Liver (tissue), 8 donors: ENCODE measurements at regions not wholly inside any gene's neighbourhood (a gene's known extent, or its start where the extent isn't known, plus 50 kb on each side); places are given as distances from the start of the nearest gene placed in this dataset.

Experiments used
- DNase-seq: peaks from one replicate; pipeline ENCODE4 v3.0.0-alpha.2; 2017; ENCODE audit warnings: low spot score
- H3K27ac ChIP-seq, 2 donors: one replicate each; pipeline ENCODE4 v1.7.0; 2013; ENCODE audit warnings: inconsistent platforms in 2 of 2, low read length in 2 of 2, control low read depth in 1 of 2, low read depth in 1 of 2, mild to moderate bottlenecking in 1 of 2
- H3K27me3 ChIP-seq, 4 donors: one replicate each; pipeline versions ENCODE4 v1.6.1 to v1.7.0; 2013; ENCODE audit warnings: low read length in 3 of 4, inconsistent platforms in 1 of 4, mild to moderate bottlenecking in 1 of 4, moderate library complexity in 1 of 4; ENCODE audit not compliant: control insufficient read depth in 4 of 4, insufficient read depth in 4 of 4
- H3K36me3 ChIP-seq, 4 donors: one replicate each; pipeline versions ENCODE4 v1.6.1 to v1.7.0; 2013; ENCODE audit warnings: low read length in 3 of 4, mild to moderate bottlenecking in 3 of 4, low read depth in 1 of 4, moderate library complexity in 1 of 4; ENCODE audit not compliant: control insufficient read depth in 4 of 4, insufficient read depth in 3 of 4
- H3K4me1 ChIP-seq, 4 donors: one replicate each; pipeline versions ENCODE4 v1.6.1 to v1.7.0; 2013; ENCODE audit warnings: low read length in 3 of 4, mild to moderate bottlenecking in 3 of 4, moderate library complexity in 1 of 4; ENCODE audit not compliant: control insufficient read depth in 4 of 4, insufficient read depth in 4 of 4
- H3K4me3 ChIP-seq, 3 donors: one replicate each; pipeline versions ENCODE4 v1.6.1 to v1.7.0; 2013; ENCODE audit warnings: low read length in 3 of 3, control low read depth in 1 of 3, low read depth in 1 of 3, mild to moderate bottlenecking in 1 of 3
- H3K9ac ChIP-seq, 2 donors: one replicate each; pipeline ENCODE4 v1.7.0; 2013; ENCODE audit warnings: low read length in 2 of 2, mild to moderate bottlenecking in 2 of 2, moderate library complexity in 2 of 2, control low read depth in 1 of 2, low read depth in 1 of 2
- H3K9me3 ChIP-seq, 4 donors: one replicate each; pipeline versions ENCODE4 v1.6.1 to v1.7.0; 2013; ENCODE audit warnings: low read length in 3 of 4; ENCODE audit not compliant: control insufficient read depth in 4 of 4
- ATF3 ChIP-seq: IDR thresholded peaks from 2 replicates; pipeline ENCODE4 v1.6.1; 2016; ENCODE audit warnings: antibody characterized with exemption
- CTCF ChIP-seq: fragments of 150-350 bp; IDR thresholded peaks from 2 replicates; pipeline ENCODE4 v1.5.1; 2017; ENCODE audit warnings: improper control_type of control experiment, low read depth, low read length; ENCODE audit not compliant: missing input control
- EGR1 ChIP-seq, 2 donors: IDR thresholded peaks; 2 replicates each; pipeline ENCODE4 v1.6.1; 2016 to 2018; ENCODE audit warnings: antibody characterized with exemption in 2 of 2, low read depth in 2 of 2
- FOXA1 ChIP-seq: IDR thresholded peaks from 2 replicates; pipeline ENCODE4 v1.6.1; 2016; ENCODE audit warnings: antibody characterized with exemption
- FOXA2 ChIP-seq: IDR thresholded peaks from 2 replicates; pipeline ENCODE4 v1.6.1; 2016; ENCODE audit warnings: antibody characterized with exemption
- GABPA ChIP-seq, 2 donors: IDR thresholded peaks in 1 of 2; conservative IDR thresholded peaks in 1 of 2; 2 replicates each; pipeline ENCODE4 v1.6.1; 2016; ENCODE audit warnings: antibody characterized with exemption in 2 of 2, mild to moderate bottlenecking in 1 of 2, moderate library complexity in 1 of 2
- HNF4A ChIP-seq, 2 donors: conservative IDR thresholded peaks; 2 replicates each; pipeline ENCODE4 v1.6.1; 2016; ENCODE audit warnings: antibody characterized with exemption in 2 of 2, mild to moderate bottlenecking in 2 of 2
- HNF4G ChIP-seq: IDR thresholded peaks from 2 replicates; pipeline ENCODE4 v1.6.1; 2016; ENCODE audit warnings: antibody characterized with exemption
- JUND ChIP-seq, 2 donors: IDR thresholded peaks; 2 replicates each; pipeline ENCODE4 v1.6.1; 2016; ENCODE audit warnings: antibody characterized with exemption in 2 of 2
- MAX ChIP-seq: IDR thresholded peaks from 2 replicates; pipeline ENCODE4 v1.6.1; 2016; ENCODE audit warnings: antibody characterized with exemption
- RAD21 ChIP-seq, 2 donors: IDR thresholded peaks; 2 replicates each; pipeline ENCODE4 v1.6.1; 2016; ENCODE audit warnings: antibody characterized with exemption in 2 of 2, mild to moderate bottlenecking in 2 of 2
- REST ChIP-seq: IDR thresholded peaks from 2 replicates; pipeline ENCODE4 v1.6.1; 2016; ENCODE audit warnings: antibody characterized with exemption, mild to moderate bottlenecking
- RXRA ChIP-seq, 2 donors: IDR thresholded peaks; 2 replicates each; pipeline ENCODE4 v1.6.1; 2017 to 2018; ENCODE audit warnings: antibody characterized with exemption in 2 of 2, mild to moderate bottlenecking in 1 of 2
- SP1 ChIP-seq: IDR thresholded peaks from 2 replicates; pipeline ENCODE4 v1.6.1; 2018; ENCODE audit warnings: antibody characterized with exemption, mild to moderate bottlenecking
- TAF1 ChIP-seq: conservative IDR thresholded peaks from 2 replicates; pipeline ENCODE4 v1.6.1; 2016; ENCODE audit warnings: antibody characterized with exemption, mild to moderate bottlenecking
- ZBTB33 ChIP-seq: IDR thresholded peaks from 2 replicates; pipeline ENCODE4 v1.6.1; 2016; ENCODE audit warnings: antibody characterized with exemption
- WGBS: extraction: QIAGEN DNeasy Blood & Tissue Kit; methylation state at CpG from one replicate; pipeline ENCODE4 v1.1.7; 2013; 5-methylcytosine and 5-hydroxymethylcytosine counted together
- donor health status: healthy.
- donor health status: healthy.
- donor health status: healthy.
- donor health status: healthy.
- donor health status: healthy.

GRCh38 chr1:83065952-83066727 is 932.8 kb downstream of the TTLL7 start:
- peaks cover 0 to 5% (median 0%) of the 10 kb centered on the region in 4 donors for H3K4me1 ChIP-seq
- no peak overlapping the region for H3K9ac ChIP-seq
- H3K4me3 ChIP-seq: no peak overlapping the region
- WGBS: 88% methylated on average over 2 of the region's 2 CpGs
- H3K9me3 ChIP-seq: no peaks in the 10 kb centered on the region
- TF ChIP-seq TAF1: no peak
- no peak for TF ChIP-seq MAX
- no peak for TF ChIP-seq HNF4G
- TF ChIP-seq CTCF: no peak
- no peak for TF ChIP-seq GABPA (IDR thresholded peaks at IDR 0.05 in 1 of 2, conservative IDR thresholded peaks at IDR 0.05 in 1 of 2)
- TF ChIP-seq FOXA2: no peak
- no peak for TF ChIP-seq RAD21 (IDR thresholded peaks at IDR 0.05)
- TF ChIP-seq RXRA (IDR thresholded peaks at IDR 0.05): no peak
- no peak for TF ChIP-seq HNF4A (conservative IDR thresholded peaks at IDR 0.05)
- TF ChIP-seq FOXA1: no peak
- TF ChIP-seq SP1: no peak
- no peak for TF ChIP-seq JUND (IDR thresholded peaks at IDR 0.05)
- no peaks in the 10 kb centered on the region for H3K27me3 ChIP-seq
- no peak overlapping the region for H3K27ac ChIP-seq
- DNase-seq: no peak
- H3K36me3 ChIP-seq: no peaks in the 10 kb centered on the region

GRCh38 chr1:83064589-83065242 is 934.2 kb downstream of the TTLL7 start:
- H3K9ac ChIP-seq: peak overlapping the region; percentile 29 to 33
- H3K4me1 ChIP-seq: peaks cover 0 to 5% (median 0%) of the 10 kb centered on the region in 4 donors
- DNase-seq: no peak
- H3K27me3 ChIP-seq: no peaks in the 10 kb centered on the region
- WGBS: 61% methylated on average over 4 of the region's 4 CpGs
- H3K36me3 ChIP-seq: no peaks in the 10 kb centered on the region
- H3K4me3 ChIP-seq: peak overlapping the region; percentile 37 to 62 (median 45)
- no peak overlapping the region for H3K27ac ChIP-seq
- no peaks in the 10 kb centered on the region for H3K9me3 ChIP-seq
- TF ChIP-seq REST (no peak), ZBTB33 (no peak), EGR1 (IDR thresholded peaks at IDR 0.05; ENCODE audit: low read depth in 2 of 2) (no peak), MAX (no peak), GABPA (IDR thresholded peaks at IDR 0.05 in 1 of 2, conservative IDR thresholded peaks at IDR 0.05 in 1 of 2) (no peak), HNF4A (conservative IDR thresholded peaks at IDR 0.05) (no peak), JUND (IDR thresholded peaks at IDR 0.05) (no peak), ATF3 (no peak), CTCF (no peak), RXRA (IDR thresholded peaks at IDR 0.05) (no peak), RAD21 (IDR thresholded peaks at IDR 0.05) (no peak)
